ENCODE measurements at regions not wholly inside any gene's neighbourhood (a gene's known extent, or its start where the extent isn't known, plus 50 kb on each side); places are given as distances from the start of the nearest gene placed in this dataset.

- CTCF ChIA-PET = no interaction called here
- DNase-seq (ENCODE audit: low read depth, low spot score) (no peak), ATAC-seq (no peak)
- Histone ChIP-seq H3K4me1 (ENCODE audit: control insufficient read depth, insufficient read depth, low read length) (no peaks in the 10 kb centered on the region), H3K27me3 (ENCODE audit: control insufficient read depth, insufficient read depth, low read length) (no peaks in the 10 kb centered on the region), H3K9me3 (ENCODE audit: control insufficient read depth, insufficient read depth, low read depth, low read length) (no peaks in the 10 kb centered on the region), H3K27ac (ENCODE audit: low read length) (no peak overlapping the region), H3K4me3 (ENCODE audit: low read depth in 2 of 2, low read length in 2 of 2) (no peak overlapping the region), H3K36me3 (ENCODE audit: control insufficient read depth, insufficient read depth, low read length) (no peaks in the 10 kb centered on the region)
- BruUV-seq (replicated peaks) = no TSS peak
- in situ Hi-C loops (cut with HindIII; ENCODE audit: low pct_unique_long_range_greater_than_20kb, low sequenced_read_pairs) = no loop called here
- no peak for TF ChIP-seq TCF7L2 (IDR thresholded peaks at IDR 0.05; ENCODE audit: low read depth, low read length)
- TF ChIP-seq REST (IDR thresholded peaks at IDR 0.05; ENCODE audit: insufficient read depth in 1 of 2, low read depth in 2 of 2, low read length in 1 of 2) = no peak
- TF ChIP-seq CTCF (IDR thresholded peaks at IDR 0.05) = no peak
- intact Hi-C loops (cut with micrococcal nuclease; ENCODE audit: unreplicated experiment) = loop anchor here (10.0 kb wide), 1 partner anchor 575 kb away; no protein-coding TSS in a partner anchor
- POLR2A ChIA-PET = no interaction called here
Measured at GRCh38 chr6:4459996-4460395, 316.2 kb upstream of the CDYL start.

GRCh38 chr6:4459032-4459431, 317.2 kb upstream of the CDYL start:
- Histone ChIP-seq H3K27ac (ENCODE audit: low read length) (no peak overlapping the region), H3K36me3 (ENCODE audit: control insufficient read depth, insufficient read depth, low read length) (no peaks in the 10 kb centered on the region), H3K9me3 (ENCODE audit: control insufficient read depth, insufficient read depth, low read depth, low read length) (no peaks in the 10 kb centered on the region), H3K4me1 (ENCODE audit: control insufficient read depth, insufficient read depth, low read length) (no peaks in the 10 kb centered on the region), H3K4me3 (ENCODE audit: low read depth in 2 of 2, low read length in 2 of 2) (no peak overlapping the region), H3K27me3 (ENCODE audit: control insufficient read depth, insufficient read depth, low read length) (no peaks in the 10 kb centered on the region)
- CTCF ChIA-PET = no interaction called here
- DNase-seq (ENCODE audit: low read depth, low spot score) = no peak
- POLR2A ChIA-PET = no interaction called here
- no peak for ATAC-seq
- TF ChIP-seq TCF7L2 (IDR thresholded peaks at IDR 0.05; ENCODE audit: low read depth, low read length) = no peak
- TF ChIP-seq CTCF (IDR thresholded peaks at IDR 0.05) = no peak
- no peak for TF ChIP-seq POLR2AphosphoS5 (IDR thresholded peaks at IDR 0.05; ENCODE audit: low read depth, low read length)
- TF ChIP-seq SIN3A (IDR thresholded peaks at IDR 0.05; ENCODE audit: borderline replicate concordance, insufficient read depth, low read depth, low read length) = no peak
- no peak for TF ChIP-seq REST (IDR thresholded peaks at IDR 0.05; ENCODE audit: insufficient read depth in 1 of 2, low read depth in 2 of 2, low read length in 1 of 2)
- intact Hi-C loops (cut with micrococcal nuclease; ENCODE audit: unreplicated experiment) (loop anchor here (10.0 kb wide), 1 partner anchor 576 kb away; no protein-coding TSS in a partner anchor), in situ Hi-C loops (cut with HindIII; ENCODE audit: low pct_unique_long_range_greater_than_20kb, low sequenced_read_pairs) (no loop called here)
- no TSS peak for BruUV-seq (replicated peaks)

Measured in Panc1 (cell line).